ENCODE measurements at regions not wholly inside any gene's neighbourhood (a gene's known extent, or its start where the extent isn't known, plus 50 kb on each side); places are given as distances from the start of the nearest gene placed in this dataset.

- H3K36me3 ChIP-seq (ENCODE audit: control insufficient read depth in 2 of 2, insufficient read depth in 2 of 2, low read length in 1 of 2) = no peaks in the 10 kb centered on the region
- no peaks in the 10 kb centered on the region for H3K4me1 ChIP-seq (ENCODE audit: control insufficient read depth in 2 of 2, insufficient read depth in 2 of 2, low read length in 1 of 2)
- H3K4me3 ChIP-seq (ENCODE audit: low read depth in 1 of 2, low read length in 2 of 2) = no peak overlapping the region
- no peaks in the 10 kb centered on the region for H3K27me3 ChIP-seq (ENCODE audit: control insufficient read depth in 1 of 2, insufficient read depth in 2 of 2, low read length in 2 of 2)
- WGBS, 2 donors = 4 to 15% methylated on average over 1 of the region's 1 CpG
- no peak overlapping the region for H3K27ac ChIP-seq (ENCODE audit: low read depth in 2 of 2, low read length in 1 of 2)
- no peaks in the 10 kb centered on the region for H3K9me3 ChIP-seq (ENCODE audit: control insufficient read depth in 2 of 2, insufficient read depth in 1 of 2, low read depth in 1 of 2, low read length in 1 of 2)
Measured at GRCh38 chr14:27528328-27528727, 930.5 kb upstream of the NOVA1 start.

- no peaks in the 10 kb centered on the region for H3K4me1 ChIP-seq (ENCODE audit: control insufficient read depth in 2 of 2, insufficient read depth in 2 of 2, low read length in 1 of 2)
- 68 to 74% methylated on average over 3 of the region's 3 CpGs for WGBS, 2 donors
- H3K27ac ChIP-seq (ENCODE audit: low read depth in 2 of 2, low read length in 1 of 2) = no peak overlapping the region
- no peaks in the 10 kb centered on the region for H3K36me3 ChIP-seq (ENCODE audit: control insufficient read depth in 2 of 2, insufficient read depth in 2 of 2, low read length in 1 of 2)
- H3K4me3 ChIP-seq (ENCODE audit: low read depth in 1 of 2, low read length in 2 of 2) = no peak overlapping the region
- no peaks in the 10 kb centered on the region for H3K9me3 ChIP-seq (ENCODE audit: control insufficient read depth in 2 of 2, insufficient read depth in 1 of 2, low read depth in 1 of 2, low read length in 1 of 2)
- H3K27me3 ChIP-seq (ENCODE audit: control insufficient read depth in 1 of 2, insufficient read depth in 2 of 2, low read length in 2 of 2) = no peaks in the 10 kb centered on the region
Measured at GRCh38 chr14:27536748-27537147, 938.9 kb upstream of the NOVA1 start.

GRCh38 chr14:27546111-27546510, 948.3 kb upstream of the NOVA1 start:
- Histone ChIP-seq H3K4me3 (ENCODE audit: low read depth in 1 of 2, low read length in 2 of 2) (no peak overlapping the region), H3K27me3 (ENCODE audit: control insufficient read depth in 1 of 2, insufficient read depth in 2 of 2, low read length in 2 of 2) (no peaks in the 10 kb centered on the region), H3K4me1 (ENCODE audit: control insufficient read depth in 2 of 2, insufficient read depth in 2 of 2, low read length in 1 of 2) (no peaks in the 10 kb centered on the region), H3K27ac (ENCODE audit: low read depth in 2 of 2, low read length in 1 of 2) (no peak overlapping the region), H3K9me3 (ENCODE audit: control insufficient read depth in 2 of 2, insufficient read depth in 1 of 2, low read depth in 1 of 2, low read length in 1 of 2) (no peaks in the 10 kb centered on the region), H3K36me3 (ENCODE audit: control insufficient read depth in 2 of 2, insufficient read depth in 2 of 2, low read length in 1 of 2) (no peaks in the 10 kb centered on the region)
- WGBS, 2 donors = 52 to 70% methylated on average over 2 of the region's 2 CpGs

- Histone ChIP-seq H3K27ac (ENCODE audit: low read depth in 2 of 2, low read length in 1 of 2) (no peak overlapping the region), H3K9me3 (ENCODE audit: control insufficient read depth in 2 of 2, insufficient read depth in 1 of 2, low read depth in 1 of 2, low read length in 1 of 2) (no peaks in the 10 kb centered on the region), H3K27me3 (ENCODE audit: control insufficient read depth in 1 of 2, insufficient read depth in 2 of 2, low read length in 2 of 2) (no peaks in the 10 kb centered on the region), H3K4me1 (ENCODE audit: control insufficient read depth in 2 of 2, insufficient read depth in 2 of 2, low read length in 1 of 2) (no peaks in the 10 kb centered on the region), H3K36me3 (ENCODE audit: control insufficient read depth in 2 of 2, insufficient read depth in 2 of 2, low read length in 1 of 2) (no peaks in the 10 kb centered on the region), H3K4me3 (ENCODE audit: low read depth in 1 of 2, low read length in 2 of 2) (no peak overlapping the region)
- WGBS, 2 donors = 51 to 55% methylated on average over 2 of the region's 2 CpGs
Measured at GRCh38 chr14:27553790-27554189, 956.0 kb upstream of the NOVA1 start.

- Histone ChIP-seq H3K9me3 (ENCODE audit: control insufficient read depth in 2 of 2, insufficient read depth in 1 of 2, low read depth in 1 of 2, low read length in 1 of 2) (no peaks in the 10 kb centered on the region), H3K27ac (ENCODE audit: low read depth in 2 of 2, low read length in 1 of 2) (no peak overlapping the region), H3K4me3 (ENCODE audit: low read depth in 1 of 2, low read length in 2 of 2) (no peak overlapping the region), H3K27me3 (ENCODE audit: control insufficient read depth in 1 of 2, insufficient read depth in 2 of 2, low read length in 2 of 2) (no peaks in the 10 kb centered on the region), H3K36me3 (ENCODE audit: control insufficient read depth in 2 of 2, insufficient read depth in 2 of 2, low read length in 1 of 2) (no peaks in the 10 kb centered on the region), H3K4me1 (ENCODE audit: control insufficient read depth in 2 of 2, insufficient read depth in 2 of 2, low read length in 1 of 2) (no peaks in the 10 kb centered on the region)
- WGBS, 2 donors = 31% methylated on average over 2 of the region's 2 CpGs
Measured at GRCh38 chr14:27557445-27557844, 959.6 kb upstream of the NOVA1 start.

- H3K4me3 ChIP-seq (ENCODE audit: low read depth in 1 of 2, low read length in 2 of 2) = no peak overlapping the region
- no peak overlapping the region for H3K27ac ChIP-seq (ENCODE audit: low read depth in 2 of 2, low read length in 1 of 2)
- no peaks in the 10 kb centered on the region for H3K36me3 ChIP-seq (ENCODE audit: control insufficient read depth in 2 of 2, insufficient read depth in 2 of 2, low read length in 1 of 2)
- no peaks in the 10 kb centered on the region for H3K4me1 ChIP-seq (ENCODE audit: control insufficient read depth in 2 of 2, insufficient read depth in 2 of 2, low read length in 1 of 2)
- H3K9me3 ChIP-seq (ENCODE audit: control insufficient read depth in 2 of 2, insufficient read depth in 1 of 2, low read depth in 1 of 2, low read length in 1 of 2) = no peaks in the 10 kb centered on the region
- H3K27me3 ChIP-seq (ENCODE audit: control insufficient read depth in 1 of 2, insufficient read depth in 2 of 2, low read length in 2 of 2) = no peaks in the 10 kb centered on the region
Measured at GRCh38 chr14:27559848-27560247, 962.0 kb upstream of the NOVA1 start.

- no peak overlapping the region for H3K4me3 ChIP-seq (ENCODE audit: low read depth in 1 of 2, low read length in 2 of 2)
- no peaks in the 10 kb centered on the region for H3K9me3 ChIP-seq (ENCODE audit: control insufficient read depth in 2 of 2, insufficient read depth in 1 of 2, low read depth in 1 of 2, low read length in 1 of 2)
- H3K4me1 ChIP-seq (ENCODE audit: control insufficient read depth in 2 of 2, insufficient read depth in 2 of 2, low read length in 1 of 2) = no peaks in the 10 kb centered on the region
- no peak overlapping the region for H3K27ac ChIP-seq (ENCODE audit: low read depth in 2 of 2, low read length in 1 of 2)
- 34 to 38% methylated on average over 1 of the region's 1 CpG for WGBS, 2 donors
- H3K27me3 ChIP-seq (ENCODE audit: control insufficient read depth in 1 of 2, insufficient read depth in 2 of 2, low read length in 2 of 2) = no peaks in the 10 kb centered on the region
- H3K36me3 ChIP-seq (ENCODE audit: control insufficient read depth in 2 of 2, insufficient read depth in 2 of 2, low read length in 1 of 2) = no peaks in the 10 kb centered on the region
Measured at GRCh38 chr14:27566843-27567382, 969.1 kb upstream of the NOVA1 start.

- WGBS, 2 donors = 92 to 93% methylated on average over 2 of the region's 2 CpGs
- Histone ChIP-seq H3K4me1 (ENCODE audit: control insufficient read depth in 2 of 2, insufficient read depth in 2 of 2, low read length in 1 of 2) (no peaks in the 10 kb centered on the region), H3K36me3 (ENCODE audit: control insufficient read depth in 2 of 2, insufficient read depth in 2 of 2, low read length in 1 of 2) (no peaks in the 10 kb centered on the region), H3K4me3 (ENCODE audit: low read depth in 1 of 2, low read length in 2 of 2) (no peak overlapping the region), H3K27me3 (ENCODE audit: control insufficient read depth in 1 of 2, insufficient read depth in 2 of 2, low read length in 2 of 2) (no peaks in the 10 kb centered on the region), H3K9me3 (ENCODE audit: control insufficient read depth in 2 of 2, insufficient read depth in 1 of 2, low read depth in 1 of 2, low read length in 1 of 2) (peaks cover 0 to 6% of the 10 kb centered on the region in 2 donors), H3K27ac (ENCODE audit: low read depth in 2 of 2, low read length in 1 of 2) (no peak overlapping the region)
Measured at GRCh38 chr14:27573018-27573417, 975.2 kb upstream of the NOVA1 start.

- Histone ChIP-seq H3K4me3 (ENCODE audit: low read depth in 1 of 2, low read length in 2 of 2) (no peak overlapping the region), H3K27ac (ENCODE audit: low read depth in 2 of 2, low read length in 1 of 2) (no peak overlapping the region), H3K36me3 (ENCODE audit: control insufficient read depth in 2 of 2, insufficient read depth in 2 of 2, low read length in 1 of 2) (no peaks in the 10 kb centered on the region), H3K9me3 (ENCODE audit: control insufficient read depth in 2 of 2, insufficient read depth in 1 of 2, low read depth in 1 of 2, low read length in 1 of 2) (no peaks in the 10 kb centered on the region), H3K27me3 (ENCODE audit: control insufficient read depth in 1 of 2, insufficient read depth in 2 of 2, low read length in 2 of 2) (no peaks in the 10 kb centered on the region), H3K4me1 (ENCODE audit: control insufficient read depth in 2 of 2, insufficient read depth in 2 of 2, low read length in 1 of 2) (no peaks in the 10 kb centered on the region)
- 60 to 65% methylated on average over 3 of the region's 3 CpGs for WGBS, 2 donors
Measured at GRCh38 chr14:27587103-27587502, 989.3 kb upstream of the NOVA1 start.

GRCh38 chr14:27605282-27605681, 1007.4 kb upstream of the NOVA1 start:
- WGBS, 2 donors = 28 to 29% methylated on average over 3 of the region's 3 CpGs
- Histone ChIP-seq H3K4me1 (ENCODE audit: control insufficient read depth in 2 of 2, insufficient read depth in 2 of 2, low read length in 1 of 2) (no peaks in the 10 kb centered on the region), H3K27me3 (ENCODE audit: control insufficient read depth in 1 of 2, insufficient read depth in 2 of 2, low read length in 2 of 2) (no peaks in the 10 kb centered on the region)

More at GRCh38 chr14:27605282-27605681, 1007.4 kb upstream of the NOVA1 start:
- no peak overlapping the region for H3K4me3 ChIP-seq (ENCODE audit: low read depth in 1 of 2, low read length in 2 of 2)
- H3K27ac ChIP-seq (ENCODE audit: low read depth in 2 of 2, low read length in 1 of 2) = no peak overlapping the region
- no peaks in the 10 kb centered on the region for H3K36me3 ChIP-seq (ENCODE audit: control insufficient read depth in 2 of 2, insufficient read depth in 2 of 2, low read length in 1 of 2)
- no peaks in the 10 kb centered on the region for H3K9me3 ChIP-seq (ENCODE audit: control insufficient read depth in 2 of 2, insufficient read depth in 1 of 2, low read depth in 1 of 2, low read length in 1 of 2)

All from esophagus (tissue), 2 donors.